Skin of body (tissue), 1 donor: ENCODE measurements at regions not wholly inside any gene's neighbourhood (a gene's known extent, or its start where the extent isn't known, plus 50 kb on each side); places are given as distances from the start of the nearest gene placed in this dataset.
"Not testable (repeated sequence)": the region's sequence is repeated elsewhere in the genome, so short reads cannot be mapped to it uniquely, and the experiment has no call there.

Source experiments
- DNase-seq: peaks from one replicate; lab custom pipeline; 2025; lab: John Stamatoyannopoulos, UW

DNA sequence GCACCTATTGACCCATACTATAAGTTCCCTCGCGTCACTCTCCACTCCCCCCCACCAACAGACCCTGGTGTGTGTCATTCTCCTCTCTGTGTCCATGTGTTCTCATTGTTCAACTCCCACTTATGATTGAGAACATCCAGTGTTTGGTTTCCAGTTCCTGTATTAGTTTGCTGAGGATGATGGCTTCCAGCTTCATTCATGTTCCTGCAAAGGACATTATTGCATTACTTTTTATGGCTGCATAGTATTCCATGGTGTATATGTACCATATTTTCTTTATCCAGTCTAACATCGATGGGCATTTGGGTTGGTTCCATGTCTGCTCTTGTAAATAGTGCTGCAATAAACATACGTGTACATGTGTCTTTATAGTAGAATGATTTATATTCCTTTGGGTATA lies 709.6 kb upstream of the ZNF608 start:
- DNase-seq = not testable (repeated sequence)

DNA sequence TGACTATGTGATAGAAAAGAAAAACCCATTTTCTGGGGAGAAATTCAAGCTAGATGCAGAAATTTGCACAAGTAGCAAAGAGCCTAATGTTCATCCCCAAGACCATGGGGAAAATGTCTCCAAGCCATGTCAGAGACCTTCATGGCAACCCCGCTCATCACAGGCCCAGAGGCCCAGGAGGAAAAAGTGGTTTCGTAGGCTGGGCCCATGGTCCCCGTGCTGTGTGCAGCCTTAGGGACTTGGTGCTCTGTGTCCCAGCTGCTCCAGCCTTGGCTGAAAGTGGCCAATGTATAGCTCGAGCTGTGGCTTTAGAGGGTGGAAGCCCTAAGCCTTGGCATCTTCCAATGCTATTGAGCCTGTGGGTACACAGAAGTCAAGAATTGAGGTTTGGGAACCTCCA lies 711.2 kb upstream of the ZNF608 start:
- DNase-seq = no peak

DNA sequence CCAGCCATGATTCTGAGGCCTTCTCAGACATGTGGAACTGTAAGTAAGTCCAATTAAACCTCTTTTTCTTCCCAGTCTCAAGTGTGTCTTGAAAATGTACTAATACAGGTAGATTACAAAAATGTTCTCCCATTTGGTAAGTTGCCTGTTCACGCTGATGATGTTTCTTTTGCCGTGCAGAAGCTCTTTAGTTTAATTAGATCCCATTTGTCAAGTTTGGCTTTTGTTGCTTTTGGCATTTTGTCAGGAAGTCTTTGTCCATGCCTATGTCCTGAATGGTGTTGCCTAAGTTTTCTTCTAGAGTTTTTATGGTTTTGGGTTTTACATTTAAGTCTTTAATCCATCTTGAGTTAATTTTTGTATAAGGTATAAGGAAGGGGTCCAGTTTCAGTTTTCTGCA lies 712.5 kb upstream of the ZNF608 start:
- DNase-seq = not testable (repeated sequence)

DNA sequence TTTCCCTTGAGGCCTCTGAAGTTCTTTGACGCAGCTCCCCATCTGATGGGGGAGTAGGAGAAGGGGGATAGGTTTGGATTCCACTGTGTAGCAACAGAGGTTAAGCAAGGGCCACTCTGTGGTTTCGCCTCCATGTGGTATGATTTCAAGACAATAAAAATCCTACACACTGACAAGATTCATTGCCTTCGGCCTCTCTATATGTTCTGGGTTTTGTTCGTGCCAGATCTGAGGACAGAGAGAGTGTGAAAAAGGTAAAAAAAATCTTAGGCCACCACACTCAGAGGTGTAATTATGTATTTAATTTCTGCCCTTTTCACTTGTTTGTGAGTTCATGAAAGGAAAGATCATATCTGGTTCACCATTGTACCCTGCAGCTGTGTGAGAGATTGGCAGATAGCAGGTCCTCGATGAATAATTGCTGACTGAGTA lies 715.2 kb upstream of the ZNF608 start:
- DNase-seq = no peak

DNA sequence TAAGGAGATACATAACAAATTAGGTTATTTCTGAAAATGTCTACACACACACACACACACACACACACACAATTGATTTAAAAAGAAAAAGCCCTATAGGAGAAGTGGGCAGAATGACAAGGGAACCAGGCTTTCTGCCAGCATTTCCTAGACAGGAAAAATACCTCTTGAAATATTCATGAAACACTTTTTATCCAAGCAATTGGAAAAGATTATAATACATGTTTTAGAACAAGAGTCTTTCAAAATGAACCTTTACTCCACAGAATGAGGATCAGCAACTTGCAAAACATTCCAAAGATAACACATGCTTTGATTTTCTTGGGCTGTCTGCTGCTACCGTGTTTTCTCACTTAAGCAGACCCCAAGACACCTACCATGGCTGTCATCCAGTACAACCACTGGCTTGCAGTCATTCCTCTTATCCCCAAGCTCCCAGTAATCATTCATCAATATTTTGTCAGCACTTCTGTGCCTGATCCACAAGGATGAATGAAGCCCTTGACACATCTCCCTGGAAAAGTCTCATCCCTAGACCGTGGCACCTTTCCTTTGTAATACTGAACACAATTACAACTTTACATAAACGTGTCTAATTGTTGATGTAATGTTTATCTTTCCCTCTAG lies 717.1 kb upstream of the ZNF608 start:
- DNase-seq = no peak

DNA sequence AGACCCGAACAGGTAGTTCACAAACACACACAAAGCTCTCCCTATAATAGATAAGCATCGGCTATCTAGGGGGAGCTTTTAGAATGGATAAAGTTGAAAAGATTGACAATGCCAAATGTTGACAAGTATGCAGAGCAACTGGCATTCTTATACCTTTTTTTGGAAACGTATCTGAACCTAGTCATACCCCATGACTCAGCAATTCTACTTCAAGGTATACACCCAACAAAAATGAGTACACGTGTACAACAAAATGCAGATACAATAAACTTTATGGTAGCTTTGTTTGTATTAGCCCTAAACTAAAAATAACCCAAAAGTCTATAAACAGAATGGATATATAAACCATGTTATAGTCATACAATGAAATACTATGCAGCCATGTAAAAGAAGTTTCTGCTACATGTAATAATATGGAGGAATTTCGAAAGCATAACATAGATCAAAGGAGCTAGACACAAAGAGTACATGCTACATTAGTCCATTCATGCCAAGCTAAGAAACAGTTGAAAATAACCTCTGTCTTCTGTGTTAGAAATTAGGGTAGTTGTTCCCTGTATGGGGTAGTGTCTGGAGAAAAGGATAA lies 718.5 kb upstream of the ZNF608 start:
- no peak for DNase-seq

DNA sequence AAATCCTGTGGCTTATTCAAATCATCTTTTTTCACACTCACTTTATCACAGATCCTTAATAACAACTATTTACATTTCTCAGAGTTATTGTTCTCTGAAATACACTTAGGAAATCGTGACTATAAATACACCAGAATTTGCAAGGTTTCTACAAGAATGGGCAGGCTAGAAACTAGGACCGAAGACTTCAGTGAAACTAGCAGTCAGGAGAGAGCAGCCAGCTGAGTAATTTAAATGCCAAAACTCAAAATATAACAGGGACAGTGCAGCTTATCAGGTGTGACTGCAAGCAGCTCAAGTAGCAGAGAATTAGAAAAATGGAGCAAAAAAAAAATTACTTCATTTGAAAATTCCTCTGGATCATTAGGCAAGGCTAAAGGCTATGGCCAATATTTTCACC lies 719.3 kb upstream of the ZNF608 start:
- DNase-seq = no peak

DNA sequence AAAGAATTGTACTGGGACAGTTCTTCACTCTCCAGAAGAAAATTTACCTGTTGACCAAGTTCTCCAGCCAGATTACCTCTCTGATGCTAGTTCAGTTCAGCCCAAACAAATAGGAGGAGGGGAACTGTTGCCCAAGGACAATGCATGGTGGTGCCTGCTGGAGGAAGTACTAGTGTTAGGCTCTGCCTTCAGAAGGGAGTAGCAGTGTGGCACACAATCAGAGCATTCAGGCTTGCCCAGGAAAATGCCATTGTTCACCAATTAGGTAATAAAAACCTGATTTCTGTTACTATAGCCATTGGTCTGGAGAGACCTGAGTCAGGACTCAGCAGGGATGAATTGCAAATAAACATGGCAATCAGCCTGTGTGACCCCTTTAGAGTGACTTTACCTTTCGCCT lies 720.8 kb upstream of the ZNF608 start:
- no peak for DNase-seq

DNA sequence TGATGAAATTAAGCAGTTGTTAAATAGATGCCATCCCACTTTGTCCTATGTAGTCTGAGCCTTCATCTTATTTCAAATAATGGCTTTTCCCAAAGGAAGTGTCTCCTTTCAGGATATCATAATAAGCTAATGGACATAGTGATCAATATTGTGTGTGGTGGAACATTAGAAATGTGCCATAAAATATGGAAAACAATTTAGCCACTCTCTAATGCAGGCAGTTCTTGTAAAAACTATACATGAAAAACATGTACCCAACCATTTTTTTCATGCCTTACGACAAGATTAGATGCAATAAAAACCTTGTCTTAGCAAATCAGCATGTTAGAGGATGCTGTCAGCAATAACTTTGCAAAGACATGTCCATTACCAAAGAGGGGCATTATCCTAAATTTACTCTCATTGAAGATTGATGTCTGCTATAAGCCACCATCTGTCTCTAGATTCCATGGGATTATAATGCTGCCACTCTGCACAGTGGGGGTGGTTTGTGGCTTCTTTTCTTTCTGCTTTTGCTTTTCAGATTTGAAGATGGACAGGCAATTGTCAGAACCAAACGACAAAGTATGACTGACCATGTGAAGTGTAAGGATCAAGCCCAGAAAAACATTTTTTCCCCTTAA lies 724.0 kb upstream of the ZNF608 start:
- DNase-seq = no peak

DNA sequence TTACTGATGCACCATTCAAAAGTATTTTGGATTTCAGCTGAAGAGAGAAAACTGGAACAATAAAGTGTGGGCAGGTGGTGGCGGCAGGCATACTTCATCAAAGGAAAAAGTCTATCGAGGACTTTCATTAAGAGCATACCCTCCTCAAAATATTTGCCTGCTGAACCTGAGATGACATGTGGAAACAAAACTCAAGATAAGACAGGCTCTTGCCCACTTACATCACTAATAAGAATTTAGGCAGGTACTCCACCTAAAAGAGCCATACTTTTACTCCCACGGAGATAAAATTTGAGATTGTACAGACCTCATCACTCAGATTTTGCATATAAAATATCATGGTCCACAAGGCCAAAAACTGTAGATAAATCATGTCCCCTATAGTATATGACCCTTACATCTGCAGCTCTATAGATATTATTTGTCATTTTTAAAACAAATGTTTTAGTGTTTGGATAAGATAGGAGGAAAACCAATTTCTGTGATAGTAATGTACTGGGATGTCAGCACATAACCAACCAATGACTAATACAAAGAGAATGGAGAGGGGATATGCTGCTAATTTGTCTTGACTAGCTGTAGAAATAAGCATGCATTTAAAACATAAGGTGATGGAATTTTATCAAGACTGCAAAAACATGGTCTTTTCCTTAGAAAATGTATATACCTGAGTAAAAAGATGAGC lies 730.6 kb upstream of the ZNF608 start:
- no peak for DNase-seq

DNA sequence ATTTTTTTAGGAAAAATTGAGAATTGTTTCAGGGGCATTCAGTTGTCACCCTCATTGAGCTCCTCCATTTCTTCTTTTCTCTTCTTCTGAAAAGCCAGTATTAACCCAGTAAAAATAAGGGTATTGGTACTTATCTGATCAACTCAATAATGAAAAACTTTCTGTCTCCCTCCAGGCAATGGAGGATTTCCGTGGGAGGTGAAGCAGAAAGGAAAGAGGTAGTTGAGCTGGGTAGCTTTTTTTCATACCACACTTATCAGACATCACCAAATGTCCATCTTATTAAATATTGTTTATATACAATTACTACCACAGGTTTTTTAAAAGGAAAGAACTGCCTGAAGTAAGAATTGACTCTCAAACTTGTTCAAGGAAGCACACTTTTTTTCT lies 731.1 kb upstream of the ZNF608 start:
- no peak for DNase-seq

DNA sequence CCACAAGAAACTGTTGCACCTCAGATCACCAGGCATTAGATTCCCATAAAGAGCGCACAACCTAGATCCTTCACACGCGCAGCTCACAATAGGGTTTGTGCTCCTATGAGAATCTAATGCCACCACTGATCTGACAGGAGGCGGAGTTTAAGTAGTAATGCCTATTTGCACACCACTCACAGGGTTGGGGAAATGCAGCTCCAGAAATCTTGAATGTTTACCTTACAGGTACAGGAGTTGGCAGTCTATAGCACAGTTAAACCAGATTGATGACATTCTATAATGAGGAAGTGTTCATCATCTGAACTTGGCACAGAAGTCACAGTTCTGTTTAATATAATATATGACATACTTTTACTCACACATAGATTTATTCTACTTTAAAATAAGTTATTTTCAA lies 732.2 kb upstream of the ZNF608 start:
- no peak for DNase-seq

DNA sequence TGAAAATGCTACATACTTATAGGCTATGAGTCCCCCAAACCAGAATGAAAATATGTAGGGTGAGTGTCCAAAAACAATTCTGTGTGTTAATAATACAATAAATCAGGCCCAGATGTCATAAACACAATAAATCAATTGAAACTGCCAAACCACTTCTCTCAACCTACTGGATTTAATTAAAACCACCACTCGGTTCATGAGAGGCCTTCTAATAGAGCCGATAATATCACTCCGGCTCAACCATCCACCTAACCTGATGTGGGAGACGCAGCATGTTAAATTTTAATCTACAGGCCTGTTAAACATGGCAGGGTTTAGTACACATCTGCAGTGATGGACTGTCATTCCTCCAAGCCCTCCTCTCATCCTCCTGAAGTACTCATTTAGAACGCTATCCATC lies 734.5 kb upstream of the ZNF608 start:
- DNase-seq = peak; percentile 25

DNA sequence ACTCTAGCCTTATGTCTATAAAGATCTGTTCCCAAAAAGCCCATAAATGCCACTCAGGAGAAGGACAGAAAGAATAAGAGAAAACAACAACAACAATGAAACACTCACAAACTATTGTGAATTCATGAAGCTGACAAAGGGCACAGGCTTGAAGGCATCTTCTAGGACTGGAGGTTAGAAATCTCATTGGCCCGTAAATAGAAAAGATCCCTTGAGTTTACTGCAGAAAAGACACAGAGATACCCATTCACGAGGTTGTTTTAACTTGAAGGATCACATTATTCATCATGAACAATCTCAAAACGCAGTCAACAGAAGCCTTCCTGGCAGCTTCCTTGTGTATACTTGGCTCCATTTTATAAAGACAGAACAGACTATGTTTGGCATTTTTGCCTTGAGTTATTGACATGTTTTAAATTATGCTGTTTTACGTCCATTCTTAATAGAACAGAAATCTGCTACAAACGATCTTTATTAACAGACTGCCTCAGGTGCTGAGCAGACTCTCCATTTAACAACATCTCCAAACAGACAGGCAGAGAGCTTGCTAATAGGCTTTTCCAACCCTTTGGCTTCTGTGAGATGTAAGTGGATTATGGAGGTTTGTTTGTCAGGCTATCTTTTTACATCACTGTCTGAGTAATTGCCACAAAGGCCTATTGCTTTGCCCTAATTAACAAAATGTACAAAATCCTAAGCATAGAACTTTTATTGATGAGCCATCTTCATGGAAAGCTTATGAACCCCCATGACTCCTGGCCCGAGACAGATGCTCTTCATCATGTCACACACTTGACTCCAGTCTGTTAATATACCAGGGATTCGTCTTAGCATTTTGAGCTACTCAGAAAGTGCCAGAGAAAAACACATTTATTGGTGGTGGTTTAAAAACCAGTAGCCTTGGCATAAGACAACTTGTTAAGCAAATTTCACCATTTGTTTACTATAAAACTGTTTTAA lies 735.3 kb upstream of the ZNF608 start:
- DNase-seq = no peak

DNA sequence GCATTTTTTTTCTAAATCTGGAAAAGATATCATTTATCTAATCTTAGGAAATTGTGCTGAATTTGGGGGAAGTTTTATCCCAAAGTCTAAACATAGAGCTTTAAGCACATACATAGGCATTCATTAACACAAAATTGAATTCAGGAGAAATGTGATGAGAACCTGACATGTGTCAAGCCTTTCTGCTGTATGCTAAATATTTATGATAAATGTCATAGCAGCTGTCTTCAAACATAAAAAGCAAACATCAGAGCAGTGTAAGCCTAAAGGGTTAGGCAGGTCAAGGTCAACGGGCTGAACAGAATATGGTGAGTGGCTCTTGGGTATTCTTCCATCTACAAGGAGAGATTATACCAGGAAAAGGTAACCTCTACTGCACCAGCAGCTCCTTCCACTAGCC lies 737.2 kb upstream of the ZNF608 start:
- DNase-seq = no peak

DNA sequence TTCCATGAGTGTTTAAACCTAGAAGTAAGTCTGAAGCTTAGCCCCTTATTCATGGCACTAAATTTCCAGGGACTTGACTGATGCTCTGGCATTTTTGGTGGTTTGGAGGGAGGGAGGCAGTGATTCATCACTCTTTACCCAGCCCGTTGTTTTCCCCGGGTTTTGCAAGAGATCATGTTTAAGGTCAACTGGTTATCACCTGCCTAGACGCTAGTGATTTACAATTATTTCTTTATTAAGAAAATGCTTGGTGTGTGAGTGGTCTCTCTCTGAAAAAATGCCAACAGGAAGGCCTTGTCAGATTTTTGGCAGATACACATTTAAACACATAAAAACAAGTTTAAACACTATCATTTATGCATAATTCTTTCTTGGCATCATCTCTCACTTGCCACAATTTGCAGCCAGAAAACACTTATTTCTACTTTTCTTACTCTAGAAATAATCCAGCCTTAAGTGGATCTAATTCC lies 737.9 kb upstream of the ZNF608 start:
- DNase-seq = peak; percentile 62

DNA sequence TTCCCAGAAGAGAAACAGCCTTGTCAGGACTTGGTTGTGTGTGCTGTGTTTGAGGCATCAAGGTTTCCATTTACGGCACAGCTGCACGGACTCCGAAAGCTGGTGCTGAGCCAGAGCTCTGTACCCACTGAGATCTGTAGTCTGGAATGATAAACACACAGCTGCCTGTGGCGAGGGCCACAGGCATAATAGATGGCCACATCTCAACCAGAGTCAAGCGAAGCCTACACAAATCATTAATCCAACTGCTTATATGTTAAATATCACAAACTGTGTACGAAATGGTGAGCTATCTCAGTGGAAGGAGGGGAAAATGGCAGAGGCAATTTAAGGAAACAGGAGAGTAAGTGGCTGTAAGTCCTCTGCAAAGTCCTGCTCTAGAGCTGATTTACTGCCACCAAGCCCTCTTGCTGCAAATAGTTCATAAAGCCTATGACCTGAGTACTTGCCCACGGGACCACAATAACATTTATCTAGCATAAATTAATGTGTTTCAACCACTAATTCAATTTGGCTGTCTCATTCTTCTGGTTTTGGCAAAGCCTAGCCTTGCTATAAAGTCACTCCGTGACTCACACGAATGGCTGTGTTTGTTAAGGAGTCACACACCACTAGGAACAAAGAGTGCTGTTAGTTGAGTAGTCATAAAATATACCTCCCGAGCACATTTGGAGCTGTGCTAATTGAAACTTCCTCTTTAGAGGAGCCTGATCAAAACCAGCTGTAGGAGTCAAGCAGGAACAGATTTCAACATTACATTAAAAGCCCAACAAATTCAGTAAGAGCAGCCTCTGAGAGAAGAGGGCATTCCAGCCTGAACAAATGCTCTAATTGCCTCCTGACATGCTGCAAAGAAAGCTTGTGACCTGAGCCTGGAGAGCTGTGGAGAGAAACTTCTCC lies 738.6 kb upstream of the ZNF608 start:
- peak; percentile 93 for DNase-seq

DNA sequence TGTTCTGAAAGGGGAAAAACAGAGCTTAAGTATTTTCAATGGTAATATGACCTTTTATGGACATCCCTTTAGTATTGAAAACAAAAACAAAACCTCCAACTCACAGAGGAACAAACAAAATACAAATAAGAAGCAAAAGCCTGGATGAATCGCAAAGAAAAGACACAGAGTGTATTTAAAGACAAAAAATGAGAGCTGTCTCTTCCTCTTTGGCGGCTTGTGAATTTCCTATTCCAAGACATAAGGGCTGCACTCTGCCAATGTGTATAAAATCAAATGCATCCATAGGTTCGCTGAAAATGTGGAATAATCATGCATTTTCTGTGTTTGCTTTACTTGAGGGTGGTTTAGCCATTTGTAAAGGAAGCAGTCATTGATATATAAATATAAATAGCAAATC lies 739.3 kb upstream of the ZNF608 start:
- peak; percentile 79 for DNase-seq

DNA sequence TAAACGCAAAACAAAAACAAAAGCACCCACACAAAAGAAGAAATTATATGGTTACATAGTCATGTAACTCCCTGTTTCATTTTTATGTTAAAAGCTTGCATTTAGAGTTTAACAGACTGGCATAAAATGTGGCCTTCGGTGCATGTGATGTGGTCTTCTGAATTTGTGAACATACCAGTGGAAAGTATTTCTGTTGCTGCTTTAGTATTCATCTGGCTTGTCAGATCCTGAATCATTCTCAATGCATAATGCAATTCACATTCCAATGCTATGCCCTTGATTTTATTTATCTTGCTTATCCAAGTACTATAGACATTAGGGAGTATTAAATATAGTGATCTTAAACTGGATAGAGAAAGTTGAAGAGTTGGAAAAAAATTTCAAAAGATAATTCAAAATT lies 740.2 kb upstream of the ZNF608 start:
- DNase-seq = peak; percentile 64

DNA sequence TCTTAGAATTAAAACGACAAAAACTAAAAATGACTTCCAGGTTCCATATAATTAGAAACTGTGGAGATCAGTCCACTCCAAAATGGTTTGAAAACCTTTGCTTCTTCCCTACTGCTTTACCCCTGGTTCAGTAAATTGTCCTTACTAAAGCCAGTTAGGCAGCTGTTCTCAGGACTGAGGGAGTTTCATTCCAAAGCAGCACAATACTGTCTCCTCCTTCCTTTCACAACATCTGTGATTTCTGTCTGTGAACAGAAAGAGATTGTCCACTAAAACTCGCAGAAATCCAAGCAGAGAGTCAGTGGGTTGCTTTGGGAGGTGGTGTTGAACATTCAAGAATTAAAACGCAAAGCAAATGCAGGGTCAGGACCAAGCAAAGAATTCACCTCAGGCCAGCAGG lies 740.8 kb upstream of the ZNF608 start:
- DNase-seq = peak; percentile 17
